ENCODE measurements at regions not wholly inside any gene's neighbourhood (a gene's known extent, or its start where the extent isn't known, plus 50 kb on each side); places are given as distances from the start of the nearest gene placed in this dataset.
"Not testable (repeated sequence)": the region's sequence is repeated elsewhere in the genome, so short reads cannot be mapped to it uniquely, and the experiment has no call there.

- no peak for DNase-seq
These were observed 77.8 kb downstream of the TEX36 start for GRCh38 chr10:125605167-125605566.

- no peak for DNase-seq
These were observed 80.1 kb downstream of the TEX36 start for GRCh38 chr10:125602825-125603224.

GRCh38 chr10:125599194-125599593 lies 83.8 kb downstream of the TEX36 start:
- DNase-seq: no peak

GRCh38 chr10:125595911-125596310 lies 87.1 kb downstream of the TEX36 start:
- no peak for DNase-seq

GRCh38 chr10:125593644-125594043 lies 89.3 kb downstream of the TEX36 start:
- DNase-seq: no peak

GRCh38 chr10:125592897-125593296 lies 90.1 kb downstream of the TEX36 start:
- no peak for DNase-seq

- DNase-seq: no peak
These were observed 91.1 kb downstream of the TEX36 start for GRCh38 chr10:125591886-125592285.

- DNase-seq: not testable (repeated sequence)
These were observed 94.2 kb downstream of the TEX36 start for GRCh38 chr10:125588738-125589137.

- no peak for DNase-seq
These were observed 98.0 kb downstream of the TEX36 start for GRCh38 chr10:125584954-125585353.

GRCh38 chr10:125578658-125579315 lies 104.2 kb downstream of the TEX36 start:
- no peak for DNase-seq

- no peak for DNase-seq
These were observed 107.1 kb downstream of the TEX36 start for GRCh38 chr10:125575843-125576242.

- DNase-seq: no peak
These were observed 114.8 kb downstream of the TEX36 start for GRCh38 chr10:125568156-125568555.

- DNase-seq: no peak
These were observed 115.4 kb downstream of the TEX36 start for GRCh38 chr10:125567529-125567928.

GRCh38 chr10:125565046-125565445 lies 117.9 kb downstream of the TEX36 start:
- DNase-seq: no peak

GRCh38 chr10:125564570-125564969 lies 118.4 kb downstream of the TEX36 start:
- DNase-seq: no peak

- DNase-seq: no peak
These were observed 120.2 kb downstream of the TEX36 start for GRCh38 chr10:125562737-125563136.

GRCh38 chr10:125560947-125561346 lies 122.0 kb downstream of the TEX36 start:
- no peak for DNase-seq

GRCh38 chr10:125559210-125559609 lies 123.8 kb downstream of the TEX36 start:
- no peak for DNase-seq

GRCh38 chr10:125557801-125558505 lies 125.0 kb downstream of the TEX36 start:
- DNase-seq: no peak

- DNase-seq: no peak
These were observed 125.7 kb downstream of the TEX36 start for GRCh38 chr10:125557311-125557710.

- DNase-seq: no peak
These were observed 126.1 kb downstream of the TEX36 start for GRCh38 chr10:125556882-125557281.

- DNase-seq: no peak
These were observed 127.2 kb downstream of the TEX36 start for GRCh38 chr10:125555743-125556142.

- DNase-seq: no peak
These were observed 127.7 kb downstream of the TEX36 start for GRCh38 chr10:125555267-125555666.

GRCh38 chr10:125554753-125555152 lies 128.2 kb downstream of the TEX36 start:
- DNase-seq: no peak
